Smooth muscle cell (in vitro differentiated cells): ENCODE measurements at regions not wholly inside any gene's neighbourhood (a gene's known extent, or its start where the extent isn't known, plus 50 kb on each side); places are given as distances from the start of the nearest gene placed in this dataset.

ENCODE experiments used
- DNase-seq: peaks from one replicate; lab custom pipeline; 2025; ENCODE audit not compliant: unreplicated experiment; lab: John Stamatoyannopoulos, UW
- H2AFZ ChIP-seq: fragments of 200-600 bp; sonication (generic); 2 replicates; pipeline ENCODE4 v1.6.0; 2016; ENCODE audit warnings: antibody characterized with exemption, low read depth, mild to moderate bottlenecking
- H3F3A ChIP-seq: fragments of 200-600 bp; sonication (generic); 2 replicates; pipeline ENCODE4 v1.6.0; 2017; ENCODE audit warnings: antibody characterized with exemption, low read depth
- H3K27ac ChIP-seq: fragments of 200-600 bp; sonication (generic); 2 replicates; pipeline ENCODE4 v1.5.1; 2016; ENCODE audit warnings: low read depth, mild to moderate bottlenecking
- H3K27me3 ChIP-seq: fragments of 200-600 bp; sonication (generic); 2 replicates; pipeline ENCODE4 v1.6.1; 2016; ENCODE audit warnings: low read depth, mild to moderate bottlenecking
- H3K36me3 ChIP-seq: fragments of 200-600 bp; sonication (generic); 2 replicates; pipeline ENCODE4 v1.5.1; 2016; ENCODE audit warnings: low read depth
- H3K4me1 ChIP-seq: fragments of 200-600 bp; sonication (generic); 2 replicates; pipeline ENCODE4 v1.5.1; 2016; ENCODE audit warnings: low read depth
- H3K4me2 ChIP-seq: fragments of 200-600 bp; sonication (generic); 2 replicates; pipeline ENCODE4 v1.6.0; 2016; ENCODE audit warnings: mild to moderate bottlenecking
- H3K4me3 ChIP-seq: fragments of 200-600 bp; sonication (generic); 2 replicates; pipeline ENCODE4 v1.5.1; 2016; ENCODE audit warnings: mild to moderate bottlenecking
- H3K79me2 ChIP-seq: fragments of 200-600 bp; sonication (generic); 2 replicates; pipeline ENCODE4 v1.6.0; 2016; ENCODE audit warnings: low read depth, mild to moderate bottlenecking
- H3K9ac ChIP-seq: fragments of 200-600 bp; sonication (generic); 2 replicates; pipeline ENCODE4 v1.6.0; 2016; ENCODE audit warnings: low read depth
- H3K9me3 ChIP-seq: fragments of 200-600 bp; sonication (generic); replicated peaks from 2 replicates; pipeline ENCODE4 v1.5.1; 2016; ENCODE audit warnings: low read depth
- H4K20me1 ChIP-seq: fragments of 200-600 bp; sonication (generic); 2 replicates; pipeline ENCODE4 v1.6.0; 2016; ENCODE audit warnings: low read depth
- CTCF ChIP-seq: fragments of 200-600 bp; sonication (generic); IDR thresholded peaks from 2 replicates; pipeline ENCODE4 v1.5.1; 2017; ENCODE audit warnings: borderline replicate concordance, mild to moderate bottlenecking, antibody characterized with exemption; ENCODE audit not compliant: insufficient read depth, poor library complexity, severe bottlenecking
- WGBS: methylation state at CpG from one replicate; pipeline ENCODE4 v1.1.7; 2016; ENCODE audit warnings: low lambda C conversion rate; 5-methylcytosine and 5-hydroxymethylcytosine counted together

GRCh38 chr1:115437196-115437595 lies 99.1 kb upstream of the NGF start:
- no peaks in the 10 kb centered on the region for H3K79me2 ChIP-seq
- no peaks in the 10 kb centered on the region for H3F3A ChIP-seq
- H2AFZ ChIP-seq: no peak overlapping the region
- no peaks in the 10 kb centered on the region for H3K9me3 ChIP-seq
- no peak overlapping the region for H3K4me2 ChIP-seq
- no peak for DNase-seq
- H3K4me3 ChIP-seq: no peak overlapping the region
- no peak overlapping the region for H3K9ac ChIP-seq
- peaks cover 6% of the 10 kb centered on the region for H3K4me1 ChIP-seq
- H4K20me1 ChIP-seq: no peaks in the 10 kb centered on the region
- no peak overlapping the region for H3K27ac ChIP-seq
- no peaks in the 10 kb centered on the region for H3K27me3 ChIP-seq
- WGBS: 78% methylated on average over 7 of the region's 7 CpGs
- no peaks in the 10 kb centered on the region for H3K36me3 ChIP-seq
- no peak for TF ChIP-seq CTCF

- no peak overlapping the region for H3K9ac ChIP-seq
- H3K9me3 ChIP-seq: no peaks in the 10 kb centered on the region
- DNase-seq: no peak
- TF ChIP-seq CTCF: no peak
- H3K79me2 ChIP-seq: no peaks in the 10 kb centered on the region
- H3K4me1 ChIP-seq: peaks cover 6% of the 10 kb centered on the region
- H4K20me1 ChIP-seq: no peaks in the 10 kb centered on the region
- no peak overlapping the region for H3K4me3 ChIP-seq
- H3K27ac ChIP-seq: no peak overlapping the region
- H3K36me3 ChIP-seq: no peaks in the 10 kb centered on the region
- no peak overlapping the region for H3K4me2 ChIP-seq
- H3K27me3 ChIP-seq: no peaks in the 10 kb centered on the region
- no peaks in the 10 kb centered on the region for H3F3A ChIP-seq
- H2AFZ ChIP-seq: no peak overlapping the region
Measured at GRCh38 chr1:115436596-115436995, 98.5 kb upstream of the NGF start.

DNA sequence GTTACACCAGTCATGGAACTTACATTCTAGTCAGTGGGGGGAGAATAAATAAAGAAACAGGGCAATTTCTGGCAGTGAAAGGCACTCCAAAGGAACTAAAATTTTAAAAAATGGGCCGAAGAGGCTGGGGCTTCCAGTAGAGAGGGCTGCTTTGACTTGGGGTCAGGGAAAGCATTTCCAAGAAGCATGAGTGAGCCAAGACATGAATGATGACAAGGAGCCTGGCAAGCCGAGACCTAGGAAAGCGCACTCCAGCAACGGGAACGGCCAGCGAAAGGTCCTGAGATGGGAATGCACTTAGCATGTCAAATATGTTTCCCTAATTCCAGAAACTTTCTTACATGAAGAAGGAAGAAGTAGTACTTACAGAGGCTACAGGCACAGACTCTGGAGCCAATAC lies 95.4 kb upstream of the NGF start:
- H3K4me1 ChIP-seq: peaks cover 6% of the 10 kb centered on the region
- H3K36me3 ChIP-seq: no peaks in the 10 kb centered on the region
- no peak overlapping the region for H3K9ac ChIP-seq
- H3F3A ChIP-seq: peaks cover 13% of the 10 kb centered on the region
- H3K79me2 ChIP-seq: no peaks in the 10 kb centered on the region
- 93% methylated on average over 6 of the region's 6 CpGs for WGBS
- H3K4me2 ChIP-seq: no peak overlapping the region
- H3K9me3 ChIP-seq: no peaks in the 10 kb centered on the region
- no peaks in the 10 kb centered on the region for H4K20me1 ChIP-seq
- no peak for DNase-seq
- no peaks in the 10 kb centered on the region for H3K27me3 ChIP-seq
- no peak overlapping the region for H3K27ac ChIP-seq
- no peak for TF ChIP-seq CTCF
- H2AFZ ChIP-seq: no peak overlapping the region
- H3K4me3 ChIP-seq: no peak overlapping the region

DNA sequence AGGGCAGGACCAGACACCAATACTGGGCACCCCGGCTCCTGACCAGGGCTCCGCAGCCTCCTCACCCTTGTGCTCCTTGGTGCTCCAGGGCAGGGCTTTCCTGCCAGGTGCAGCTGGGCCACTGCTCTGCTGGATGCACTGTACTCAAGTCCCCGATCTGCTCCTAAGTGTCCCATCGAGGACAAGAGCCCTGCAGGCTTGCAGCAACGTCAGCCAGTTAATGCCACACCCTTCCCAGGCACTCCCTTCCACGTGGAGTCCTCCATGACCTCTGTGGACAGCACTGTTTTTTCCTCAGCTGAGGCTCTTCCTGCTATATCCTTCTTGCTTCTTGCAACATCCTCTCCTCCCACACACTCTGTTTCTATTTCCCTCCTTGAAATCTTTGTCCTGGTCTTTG lies 94.0 kb upstream of the NGF start:
- TF ChIP-seq CTCF: no peak
- 63% methylated on average over 6 of the region's 6 CpGs for whole genome bisulfite sequencing
- no peak overlapping the region for H3K4me2 ChIP-seq
- no peaks in the 10 kb centered on the region for H3K79me2 ChIP-seq
- no peaks in the 10 kb centered on the region for H3K27me3 ChIP-seq
- no peak overlapping the region for H3K4me3 ChIP-seq
- H3K4me1 ChIP-seq: no peaks in the 10 kb centered on the region
- H3F3A ChIP-seq: peaks cover 13% of the 10 kb centered on the region
- H3K9me3 ChIP-seq: no peaks in the 10 kb centered on the region
- no peak overlapping the region for H3K9ac ChIP-seq
- H3K36me3 ChIP-seq: no peaks in the 10 kb centered on the region
- H4K20me1 ChIP-seq: no peaks in the 10 kb centered on the region
- no peak overlapping the region for H2AFZ ChIP-seq
- no peak for DNase-seq
- H3K27ac ChIP-seq: no peak overlapping the region
